Breast epithelium (tissue), 3 donors: ENCODE measurements at regions not wholly inside any gene's neighbourhood (a gene's known extent, or its start where the extent isn't known, plus 50 kb on each side); places are given as distances from the start of the nearest gene placed in this dataset.

Experiments used
- POLR2AphosphoS5 ChIP-seq, 3 donors: sonication (generic); formaldehyde crosslinking; IDR thresholded peaks; one replicate each; pipeline ENCODE4 v1.6.1; 2017; ENCODE audit warnings: antibody characterized with exemption in 3 of 3
- TF ChIP-seq, protein P1 (sequence below), 3 donors: fragments of 450-650 bp; IDR thresholded peaks; one replicate each; pipeline ENCODE4 v1.5.1; 2016 to 2017; ENCODE audit warnings: antibody characterized with exemption in 3 of 3, mild to moderate bottlenecking in 3 of 3, moderate library complexity in 3 of 3

DNA sequence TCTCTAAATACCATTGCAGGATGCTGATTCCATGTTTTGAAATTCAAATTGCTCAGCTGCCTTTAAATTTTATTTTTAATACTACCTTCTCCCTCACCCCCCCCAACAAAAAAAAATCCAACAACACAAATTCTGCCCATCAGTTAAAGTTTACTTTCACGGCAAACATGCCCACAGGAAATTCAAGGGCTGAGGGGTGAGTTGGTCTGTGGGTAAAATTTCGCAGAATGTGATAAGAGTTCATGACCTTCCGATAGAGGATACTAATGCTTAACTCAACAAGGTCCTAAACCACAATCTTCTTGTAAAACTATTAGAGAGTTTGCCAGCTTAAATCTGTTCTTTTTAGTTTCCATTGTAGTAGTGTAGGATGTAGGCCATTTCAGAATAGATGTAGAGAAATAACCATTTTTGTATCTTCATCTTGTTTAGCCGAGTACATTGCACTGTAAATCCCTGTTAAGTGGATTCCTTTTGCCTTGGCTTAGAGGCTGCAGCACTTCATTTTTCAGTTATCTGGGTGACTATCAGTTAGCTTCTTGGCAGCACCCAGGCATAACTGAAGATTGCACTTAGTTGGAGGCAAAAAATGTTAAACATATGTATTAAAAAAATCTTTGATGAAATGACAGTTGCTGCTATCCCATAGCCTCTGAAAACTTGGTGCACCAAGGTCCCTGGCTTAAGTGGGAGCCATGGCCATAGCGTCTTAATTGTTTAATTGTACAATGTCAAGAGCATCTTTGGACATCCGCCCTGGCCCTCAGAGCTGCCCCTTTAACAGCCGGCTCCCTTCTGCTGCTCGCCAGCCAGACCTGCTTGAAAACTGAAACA is 232.3 kb downstream of the HAUS1 start:
- TF ChIP-seq, protein P1, sequence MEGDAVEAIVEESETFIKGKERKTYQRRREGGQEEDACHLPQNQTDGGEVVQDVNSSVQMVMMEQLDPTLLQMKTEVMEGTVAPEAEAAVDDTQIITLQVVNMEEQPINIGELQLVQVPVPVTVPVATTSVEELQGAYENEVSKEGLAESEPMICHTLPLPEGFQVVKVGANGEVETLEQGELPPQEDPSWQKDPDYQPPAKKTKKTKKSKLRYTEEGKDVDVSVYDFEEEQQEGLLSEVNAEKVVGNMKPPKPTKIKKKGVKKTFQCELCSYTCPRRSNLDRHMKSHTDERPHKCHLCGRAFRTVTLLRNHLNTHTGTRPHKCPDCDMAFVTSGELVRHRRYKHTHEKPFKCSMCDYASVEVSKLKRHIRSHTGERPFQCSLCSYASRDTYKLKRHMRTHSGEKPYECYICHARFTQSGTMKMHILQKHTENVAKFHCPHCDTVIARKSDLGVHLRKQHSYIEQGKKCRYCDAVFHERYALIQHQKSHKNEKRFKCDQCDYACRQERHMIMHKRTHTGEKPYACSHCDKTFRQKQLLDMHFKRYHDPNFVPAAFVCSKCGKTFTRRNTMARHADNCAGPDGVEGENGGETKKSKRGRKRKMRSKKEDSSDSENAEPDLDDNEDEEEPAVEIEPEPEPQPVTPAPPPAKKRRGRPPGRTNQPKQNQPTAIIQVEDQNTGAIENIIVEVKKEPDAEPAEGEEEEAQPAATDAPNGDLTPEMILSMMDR (IDR thresholded peaks at IDR 0.05) = no peak
- TF ChIP-seq POLR2AphosphoS5 (IDR thresholded peaks at IDR 0.05) = no peak
